GM13977 (cell line): ENCODE measurements at regions not wholly inside any gene's neighbourhood (a gene's known extent, or its start where the extent isn't known, plus 50 kb on each side); places are given as distances from the start of the nearest gene placed in this dataset.

ENCODE experiments used
- DNase-seq: peaks from one replicate; pipeline ENCODE4 v3.0.0; 2012; ENCODE audit warnings: low spot score
- CTCF ChIP-seq: IDR thresholded peaks from 2 replicates; pipeline ENCODE4 v1.5.1; 2012; ENCODE audit warnings: mild to moderate bottlenecking, control low read depth; ENCODE audit not compliant: insufficient read depth; ENCODE audit errors: extremely low read depth, missing control alignments
- in situ Hi-C: fragments of 300-500 bp; cut with MboI; formaldehyde crosslinking; loops from one replicate; pipeline ENCODE4 v1.12.0; 2022; ENCODE audit warnings: low sequenced_read_pairs, low pct_unique_long_range_greater_than_20kb, mixed read lengths, inconsistent platforms; ENCODE audit not compliant: unreplicated experiment

- no peak for DNase-seq
- in situ Hi-C loops, result no loop called here
- TF ChIP-seq CTCF, result no peak
Observed at GRCh38 chr12:25840678-25841465, 117.6 kb upstream of the RASSF8 start.

GRCh38 chr12:25842254-25842653 lies 116.2 kb upstream of the RASSF8 start:
- no peak for DNase-seq
- in situ Hi-C loops, result no loop called here
- TF ChIP-seq CTCF, result no peak

- no peak for TF ChIP-seq CTCF
- no peak for DNase-seq
- in situ Hi-C loops, result no loop called here
Observed at GRCh38 chr12:25843976-25844375, 114.5 kb upstream of the RASSF8 start.

GRCh38 chr12:25845415-25845814 lies 113.1 kb upstream of the RASSF8 start:
- in situ Hi-C loops, result no loop called here
- no peak for TF ChIP-seq CTCF
- no peak for DNase-seq

GRCh38 chr12:25852792-25853191 lies 105.7 kb upstream of the RASSF8 start:
- DNase-seq, result no peak
- no peak for TF ChIP-seq CTCF
- in situ Hi-C loops, result no loop called here

- TF ChIP-seq CTCF, result no peak
- in situ Hi-C loops, result no loop called here
Observed at GRCh38 chr12:25853316-25854095, 105.0 kb upstream of the RASSF8 start.

More at GRCh38 chr12:25853316-25854095, 105.0 kb upstream of the RASSF8 start:
- no peak for DNase-seq
